SK-N-SH (cell line): ENCODE measurements at regions not wholly inside any gene's neighbourhood (a gene's known extent, or its start where the extent isn't known, plus 50 kb on each side); places are given as distances from the start of the nearest gene placed in this dataset.

Experiments
- CTCF ChIA-PET: fragments of 300-600, 350-600 bp; formaldehyde crosslinking; extraction: SDS; loops from one replicate; lab custom pipeline; 2021; lab: Yijun Ruan, JAX
- POLR2A ChIA-PET: fragments of 350-600 bp; sonication (Branson Sonifier 250); formaldehyde crosslinking; extraction: SDS; loops from one replicate; lab custom pipeline; 2020; ENCODE audit warnings: antibody characterized with exemption, inconsistent platforms; lab: Yijun Ruan, JAX
- DNase-seq: peaks from one replicate; pipeline ENCODE4 v3.0.0; 2012
- H2AFZ ChIP-seq: fragments of 200-600 bp; sonication (generic); 2 replicates; pipeline ENCODE4 v1.8.1; 2016; ENCODE audit warnings: antibody characterized with exemption, mild to moderate bottlenecking, low read depth
- H3F3A ChIP-seq: fragments of 200-600 bp; sonication (generic); replicated peaks from 2 replicates; pipeline ENCODE3; 2016; ENCODE audit warnings: antibody characterized with exemption, mild to moderate bottlenecking; ENCODE audit not compliant: insufficient read depth
- H3K27ac ChIP-seq, 2 experiments: fragments of 200-500 bp in 1 of 2; fragments of 200-600 bp in 1 of 2; sonication (Bioruptor generic) in 1 of 2; sonication (generic), shearing (Covaris generic) in 1 of 2; 2 replicates each; pipeline versions ENCODE4 v1.5.1 to v1.6.1; 2014 to 2016; ENCODE audit warnings: low read depth in 2 of 2, inconsistent platforms in 1 of 2, low read length in 1 of 2, mild to moderate bottlenecking in 1 of 2, mixed read lengths in 1 of 2
- H3K27me3 ChIP-seq: fragments of 200-600 bp; sonication (generic), shearing (Covaris generic); 2 replicates; pipeline ENCODE4 v1.6.1; 2016; ENCODE audit warnings: mixed run types; ENCODE audit not compliant: insufficient read depth
- H3K36me3 ChIP-seq, 2 experiments: fragments of 200-500 bp in 1 of 2; fragments of 200-600 bp in 1 of 2; sonication (Bioruptor generic) in 1 of 2; sonication (generic) in 1 of 2; replicated peaks in 1 of 2; 2 replicates each; pipeline versions ENCODE3 to v1.5.1; 2014 to 2016; ENCODE audit warnings: low read length in 1 of 2, mild to moderate bottlenecking in 1 of 2; ENCODE audit not compliant: insufficient read depth in 2 of 2, control insufficient read depth in 1 of 2
- H3K4me1 ChIP-seq, 2 experiments: fragments of 200-500 bp in 1 of 2; fragments of 200-600 bp in 1 of 2; sonication (Bioruptor generic) in 1 of 2; sonication (generic), shearing (Covaris generic) in 1 of 2; 2 replicates each; pipeline versions ENCODE4 v1.5.1 to v1.6.1; 2014 to 2016; ENCODE audit warnings: low read depth in 1 of 2, low read length in 1 of 2, mixed run types in 1 of 2; ENCODE audit not compliant: insufficient read depth in 2 of 2, control insufficient read depth in 1 of 2
- H3K4me2 ChIP-seq: fragments of 200-600 bp; sonication (generic), shearing (Covaris generic); 2 replicates; pipeline ENCODE4 v1.6.1; 2017; ENCODE audit warnings: mixed run types
- H3K4me3 ChIP-seq, 2 experiments: fragments of 200-500 bp in 1 of 2; fragments of 200-600 bp in 1 of 2; sonication (Bioruptor generic) in 1 of 2; sonication (generic), shearing (Covaris generic) in 1 of 2; 2 replicates each; pipeline versions ENCODE4 v1.5.1 to v1.8.1; 2014 to 2016; ENCODE audit warnings: low read depth in 2 of 2, inconsistent platforms in 1 of 2, low read length in 1 of 2, mild to moderate bottlenecking in 1 of 2, mixed read lengths in 1 of 2, moderate library complexity in 1 of 2
- H3K79me2 ChIP-seq: fragments of 200-600 bp; sonication (generic); 2 replicates; pipeline ENCODE4 v1.8.1; 2017; ENCODE audit warnings: mild to moderate bottlenecking; ENCODE audit not compliant: insufficient read depth
- H3K9ac ChIP-seq: fragments of 200-600 bp; sonication (generic); 2 replicates; pipeline ENCODE4 v1.6.1; 2017; ENCODE audit warnings: mixed run types
- H3K9me2 ChIP-seq: fragments of 200-600 bp; sonication (generic); 2 replicates; pipeline ENCODE4 v1.6.1; 2017; ENCODE audit warnings: mixed run types
- H3K9me3 ChIP-seq: fragments of 200-600 bp; sonication (generic); 2 replicates; pipeline ENCODE4 v1.6.1; 2017; ENCODE audit warnings: mixed run types, mild to moderate bottlenecking, moderate library complexity
- H4K20me1 ChIP-seq: fragments of 200-600 bp; sonication (generic); 2 replicates; pipeline ENCODE4 v1.6.1; 2017; ENCODE audit warnings: mild to moderate bottlenecking, mixed run types; ENCODE audit not compliant: insufficient read depth
- CTCF ChIP-seq: fragments of 200-600 bp; sonication (generic); IDR thresholded peaks from 2 replicates; pipeline ENCODE4 v1.6.1; 2017; ENCODE audit warnings: antibody characterized with exemption, mild to moderate bottlenecking, moderate library complexity
- FOSL2 ChIP-seq: IDR thresholded peaks from 2 replicates; pipeline ENCODE4 v1.4.0; 2012; ENCODE audit warnings: low read depth, mild to moderate bottlenecking, moderate library complexity, borderline replicate concordance
- FOXM1 ChIP-seq: IDR thresholded peaks from 2 replicates; pipeline ENCODE4 v1.4.0; 2012; ENCODE audit warnings: low read depth, mild to moderate bottlenecking
- GABPA ChIP-seq: IDR thresholded peaks from 2 replicates; pipeline ENCODE4 v1.4.0; 2012; ENCODE audit warnings: low read depth, mild to moderate bottlenecking
- IRF3 ChIP-seq: fragments of 150-350 bp; IDR thresholded peaks from 2 replicates; pipeline ENCODE4 v1.6.1; 2016; ENCODE audit warnings: mild to moderate bottlenecking, low read depth, low read length
- MAX ChIP-seq: IDR thresholded peaks from 2 replicates; pipeline ENCODE4 v1.4.0; 2012; ENCODE audit warnings: low read depth
- MXI1 ChIP-seq: IDR thresholded peaks from 2 replicates; pipeline ENCODE4 v1.6.1; 2012; ENCODE audit warnings: mild to moderate bottlenecking, low read depth, low read length, improper control_type of control experiment
- NFIC ChIP-seq: IDR thresholded peaks from 2 replicates; pipeline ENCODE4 v1.4.0; 2012; ENCODE audit warnings: borderline replicate concordance
- PBX3 ChIP-seq: IDR thresholded peaks from 2 replicates; pipeline ENCODE4; 2012
- POLR2AphosphoS5 ChIP-seq: IDR thresholded peaks from 2 replicates; pipeline ENCODE4 v1.6.1; 2012; ENCODE audit warnings: low read depth, low read length
- REST ChIP-seq: IDR thresholded peaks from 2 replicates; pipeline ENCODE4 v1.6.1; 2012; ENCODE audit warnings: mild to moderate bottlenecking, low read depth, low read length, moderate library complexity
- RFX5 ChIP-seq: IDR thresholded peaks from 2 replicates; pipeline ENCODE4 v1.6.1; 2012; ENCODE audit warnings: mild to moderate bottlenecking, improper control_type of control experiment, low read length
- RXRA ChIP-seq: IDR thresholded peaks from 2 replicates; pipeline ENCODE4 v1.4.0; 2012; ENCODE audit warnings: low read depth, mild to moderate bottlenecking, borderline replicate concordance
- SIN3A ChIP-seq: IDR thresholded peaks from 2 replicates; pipeline ENCODE4 v1.6.1; 2012; ENCODE audit warnings: low read depth, mild to moderate bottlenecking, low read length, moderate library complexity, borderline replicate concordance
- TAF1 ChIP-seq: IDR thresholded peaks from 2 replicates; pipeline ENCODE4 v1.6.1; 2012; ENCODE audit warnings: low read depth, mild to moderate bottlenecking, low read length, moderate library complexity, borderline replicate concordance
- USF1 ChIP-seq: IDR thresholded peaks from 2 replicates; pipeline ENCODE4 v1.4.0; 2012; ENCODE audit warnings: low read depth, borderline replicate concordance
- USF2 ChIP-seq: fragments of 150-350 bp; IDR thresholded peaks from 2 replicates; pipeline ENCODE4 v1.6.1; 2017; ENCODE audit warnings: antibody characterized with exemption, low read length, low read depth, borderline replicate concordance
- ZBTB33 ChIP-seq: IDR thresholded peaks from 2 replicates; pipeline ENCODE4 v1.4.0; 2012; ENCODE audit warnings: low read depth, borderline replicate concordance
- WGBS: methylation state at CpG from one replicate; pipeline ENCODE4 v1.1.6; 2017; ENCODE audit warnings: low lambda C conversion rate; 5-methylcytosine and 5-hydroxymethylcytosine counted together

GRCh38 chrX:27057883-27058282 lies 405.3 kb downstream of the PPP4R3C start (continued):
- no peak for TF ChIP-seq USF2
- TF ChIP-seq RXRA: no peak
- TF ChIP-seq, all 33 proteins: peak for 0

- Histone ChIP-seq H3K4me3 (no peak overlapping the region), H3K4me1 (no peaks in the 10 kb centered on the region), H2AFZ (no peak overlapping the region), H3K4me2 (no peak overlapping the region), H3K27me3 (no peaks in the 10 kb centered on the region), H3K9me3 (no peaks in the 10 kb centered on the region), H4K20me1 (no peaks in the 10 kb centered on the region), H3K36me3 (no peaks in the 10 kb centered on the region), H3K27ac (no peak overlapping the region), H3K79me2 (no peaks in the 10 kb centered on the region), H3F3A (no peaks in the 10 kb centered on the region), H3K9me2 (no peaks in the 10 kb centered on the region), H3K9ac (no peak overlapping the region)
- no peak for DNase-seq
- WGBS: 0% methylated on average over 1 of the region's 1 CpG
- POLR2A ChIA-PET: no interaction called here
- CTCF ChIA-PET: no interaction called here
- TF ChIP-seq RFX5: no peak
- no peak for TF ChIP-seq MAX
- TF ChIP-seq FOXM1: no peak
- no peak for TF ChIP-seq MXI1
- TF ChIP-seq FOSL2: no peak
- TF ChIP-seq REST: no peak
- no peak for TF ChIP-seq GABPA
- no peak for TF ChIP-seq USF1
- no peak for TF ChIP-seq USF2
- TF ChIP-seq POLR2AphosphoS5: no peak
- no peak for TF ChIP-seq IRF3
- TF ChIP-seq TAF1: no peak
- TF ChIP-seq PBX3: no peak
- no peak for TF ChIP-seq SIN3A
- no peak for TF ChIP-seq ZBTB33
- TF ChIP-seq CTCF: no peak
- no peak for TF ChIP-seq NFIC
Measured at GRCh38 chrX:27039332-27039731, 423.8 kb downstream of the PPP4R3C start.
